Erythroblast (primary cell): ENCODE measurements at regions not wholly inside any gene's neighbourhood (a gene's known extent, or its start where the extent isn't known, plus 50 kb on each side); places are given as distances from the start of the nearest gene placed in this dataset.

ENCODE experiments used
- GATA1 ChIP-seq: IDR thresholded peaks from 2 replicates; pipeline ENCODE4 v1.6.1; 2011; ENCODE audit warnings: low read depth, mild to moderate bottlenecking, control low read depth, low read length, moderate library complexity
- POLR2A ChIP-seq: IDR thresholded peaks from 2 replicates; pipeline ENCODE4 v1.6.1; 2011; ENCODE audit warnings: mild to moderate bottlenecking, low read length

GRCh38 chr1:147078606-147079399, 93.5 kb downstream of the PRKAB2 start:
- no peak for TF ChIP-seq POLR2A
- no peak for TF ChIP-seq GATA1
